Keratinocyte (primary cell): ENCODE measurements at regions not wholly inside any gene's neighbourhood (a gene's known extent, or its start where the extent isn't known, plus 50 kb on each side); places are given as distances from the start of the nearest gene placed in this dataset.

Source experiments
- DNase-seq: peaks from one replicate; pipeline ENCODE4 v3.0.0-alpha.2; 2011; ENCODE audit warnings: low read depth, missing footprints, low spot score
- FAIRE-seq: peaks from 2 replicates; lab custom pipeline; 2011; peaks lifted over from hg19 to GRCh38; lab: Jason Lieb, UNC
- H2AFZ ChIP-seq: 2 replicates; pipeline ENCODE4 v1.6.0; 2012; ENCODE audit warnings: low read length, control low read depth, inconsistent platforms; ENCODE audit not compliant: control insufficient read depth
- H3K27ac ChIP-seq: 2 replicates; pipeline ENCODE4 v1.5.1; 2011; ENCODE audit warnings: low read length; ENCODE audit not compliant: control insufficient read depth, insufficient read depth
- H3K27me3 ChIP-seq: 3 replicates; pipeline ENCODE4 v1.6.0; 2011; ENCODE audit warnings: low read length; ENCODE audit not compliant: control insufficient read depth, insufficient read depth; ENCODE audit errors: extremely low read depth
- H3K36me3 ChIP-seq, 2 experiments: 2 replicates in 1 of 2; 3 replicates in 1 of 2; pipeline ENCODE4 v1.5.1; 2011; ENCODE audit warnings: low read length in 2 of 2, mild to moderate bottlenecking in 1 of 2; ENCODE audit not compliant: control insufficient read depth in 2 of 2, insufficient read depth in 2 of 2; ENCODE audit errors: extremely low read depth in 1 of 2
- H3K4me1 ChIP-seq: 3 replicates; pipeline ENCODE4 v1.5.1; 2011; ENCODE audit warnings: low read length; ENCODE audit not compliant: control insufficient read depth, insufficient read depth; ENCODE audit errors: extremely low read depth
- H3K4me2 ChIP-seq: 3 replicates; pipeline ENCODE4 v1.6.0; 2011; ENCODE audit warnings: low read depth, low read length; ENCODE audit not compliant: control insufficient read depth, insufficient read depth; ENCODE audit errors: extremely low read depth
- H3K4me3 ChIP-seq, 3 experiments: fragments of 200-600 bp in 1 of 3; sonication (generic) in 1 of 3; 2 replicates in 2 of 3; 3 replicates in 1 of 3; pipeline ENCODE4 v1.5.1; 2011 to 2016; ENCODE audit warnings: low read length in 3 of 3, mild to moderate bottlenecking in 3 of 3, control low read depth in 2 of 3, inconsistent platforms in 1 of 3, low read depth in 1 of 3, mixed read lengths in 1 of 3, mixed run types in 1 of 3, moderate library complexity in 1 of 3; ENCODE audit not compliant: control insufficient read depth in 2 of 3, insufficient read depth in 2 of 3; ENCODE audit errors: extremely low read depth in 1 of 3
- H3K79me2 ChIP-seq: 2 replicates; pipeline ENCODE4 v1.6.0; 2012; ENCODE audit warnings: low read length; ENCODE audit not compliant: control insufficient read depth, insufficient read depth
- H3K9ac ChIP-seq: 3 replicates; pipeline ENCODE4 v1.6.0; 2011; ENCODE audit warnings: low read length; ENCODE audit not compliant: control insufficient read depth, insufficient read depth; ENCODE audit errors: extremely low read depth
- H3K9me1 ChIP-seq: 3 replicates; pipeline ENCODE4 v1.6.0; 2011; ENCODE audit warnings: low read length; ENCODE audit not compliant: control insufficient read depth, insufficient read depth; ENCODE audit errors: extremely low read depth
- H3K9me3 ChIP-seq: 2 replicates; pipeline ENCODE4 v1.5.1; 2012; ENCODE audit warnings: low read depth, low read length; ENCODE audit not compliant: control insufficient read depth
- H4K20me1 ChIP-seq: 3 replicates; pipeline ENCODE4 v1.6.0; 2011; ENCODE audit warnings: low read length; ENCODE audit not compliant: control insufficient read depth, insufficient read depth; ENCODE audit errors: extremely low read depth
- EZH2 ChIP-seq: IDR thresholded peaks from one replicate; pipeline ENCODE4 v1.6.1; 2012; ENCODE audit warnings: inconsistent platforms, mild to moderate bottlenecking, low read length, moderate library complexity
- dilution Hi-C: fragments of 300-500 bp; cut with MboI; formaldehyde crosslinking; loops from one replicate; pipeline ENCODE4 v1.7.0; 2020; ENCODE audit warnings: low sequenced_read_pairs; ENCODE audit not compliant: extremely low pct_ligation_motif_present
- TF ChIP-seq, protein P1 (sequence below), 3 experiments: IDR thresholded peaks in 1 of 3; conservative IDR thresholded peaks in 1 of 3; optimal IDR thresholded peaks in 1 of 3; 2 replicates in 2 of 3; 3 replicates in 1 of 3; pipeline versions ENCODE3 to v1.5.1; 2011; ENCODE audit warnings: low read length in 3 of 3, mild to moderate bottlenecking in 3 of 3, moderate library complexity in 2 of 3, control low read depth in 1 of 3, inconsistent platforms in 1 of 3; ENCODE audit not compliant: insufficient read depth in 2 of 3; ENCODE audit errors: extremely low read depth in 1 of 3

DNA sequence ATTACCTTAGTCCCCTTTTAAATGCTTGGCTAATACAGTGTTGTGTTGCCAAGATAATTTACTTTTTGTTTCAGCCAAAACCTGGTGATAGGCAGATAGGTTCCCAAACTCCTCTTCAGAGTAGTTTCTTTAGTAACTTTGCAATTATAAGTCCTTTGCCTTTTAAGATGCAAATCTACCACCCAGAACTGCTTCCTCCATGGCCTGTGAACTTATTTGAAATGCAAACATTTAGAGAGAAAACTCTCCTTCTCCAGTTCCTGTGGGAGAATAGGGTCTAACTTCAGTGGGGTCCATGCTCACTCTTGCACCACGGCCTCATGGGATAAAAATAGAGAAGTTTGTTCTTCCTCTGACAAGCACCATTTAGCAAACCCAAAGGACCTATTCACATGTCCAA lies 1955.4 kb upstream of the CDH6 start:
- Histone ChIP-seq H3K4me3 (no peak overlapping the region), H3K79me2 (no peaks in the 10 kb centered on the region), H3K27ac (no peak overlapping the region), H3K4me2 (no peak overlapping the region), H2AFZ (no peak overlapping the region), H3K36me3 (no peaks in the 10 kb centered on the region), H3K9me1 (no peaks in the 10 kb centered on the region), H3K27me3 (no peaks in the 10 kb centered on the region), H4K20me1 (no peaks in the 10 kb centered on the region), H3K9ac (no peak overlapping the region), H3K9me3 (no peaks in the 10 kb centered on the region), H3K4me1 (no peaks in the 10 kb centered on the region)
- no peak for TF ChIP-seq EZH2
- TF ChIP-seq, protein P1, sequence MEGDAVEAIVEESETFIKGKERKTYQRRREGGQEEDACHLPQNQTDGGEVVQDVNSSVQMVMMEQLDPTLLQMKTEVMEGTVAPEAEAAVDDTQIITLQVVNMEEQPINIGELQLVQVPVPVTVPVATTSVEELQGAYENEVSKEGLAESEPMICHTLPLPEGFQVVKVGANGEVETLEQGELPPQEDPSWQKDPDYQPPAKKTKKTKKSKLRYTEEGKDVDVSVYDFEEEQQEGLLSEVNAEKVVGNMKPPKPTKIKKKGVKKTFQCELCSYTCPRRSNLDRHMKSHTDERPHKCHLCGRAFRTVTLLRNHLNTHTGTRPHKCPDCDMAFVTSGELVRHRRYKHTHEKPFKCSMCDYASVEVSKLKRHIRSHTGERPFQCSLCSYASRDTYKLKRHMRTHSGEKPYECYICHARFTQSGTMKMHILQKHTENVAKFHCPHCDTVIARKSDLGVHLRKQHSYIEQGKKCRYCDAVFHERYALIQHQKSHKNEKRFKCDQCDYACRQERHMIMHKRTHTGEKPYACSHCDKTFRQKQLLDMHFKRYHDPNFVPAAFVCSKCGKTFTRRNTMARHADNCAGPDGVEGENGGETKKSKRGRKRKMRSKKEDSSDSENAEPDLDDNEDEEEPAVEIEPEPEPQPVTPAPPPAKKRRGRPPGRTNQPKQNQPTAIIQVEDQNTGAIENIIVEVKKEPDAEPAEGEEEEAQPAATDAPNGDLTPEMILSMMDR (optimal IDR thresholded peaks at IDR 0.05 in 1 of 3, IDR thresholded peaks at IDR 0.05 in 1 of 3, conservative IDR thresholded peaks at IDR 0.05 in 1 of 3; ENCODE audit: extremely low read depth in 1 of 3, insufficient read depth in 2 of 3, low read length in 3 of 3), result no peak
- DNase-seq (no peak), FAIRE-seq (no peak)
- dilution Hi-C loops, result no loop called here

DNA sequence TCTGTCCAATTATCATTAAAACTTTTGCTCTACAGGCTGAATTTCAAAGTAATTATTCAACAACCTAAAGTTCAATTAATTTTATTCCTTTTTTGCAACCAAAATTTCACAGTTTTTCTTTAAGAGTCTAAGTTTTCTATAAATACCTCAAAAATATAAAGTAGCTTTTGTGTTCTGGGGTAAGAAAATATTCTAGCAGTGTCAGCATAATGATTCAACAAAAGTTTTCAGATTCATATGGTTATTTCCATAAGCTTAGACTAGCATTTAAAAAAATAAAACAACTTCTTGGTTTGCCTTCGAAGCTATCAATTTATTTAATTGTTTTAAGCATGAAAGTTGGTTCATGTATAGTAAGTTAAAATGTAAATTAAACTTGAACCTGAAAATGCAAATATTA lies 1962.3 kb upstream of the CDH6 start:
- no peak overlapping the region for H3K4me3 ChIP-seq
- no peaks in the 10 kb centered on the region for H3K9me3 ChIP-seq
- H3K36me3 ChIP-seq, result no peaks in the 10 kb centered on the region
- H4K20me1 ChIP-seq, result no peaks in the 10 kb centered on the region
- TF ChIP-seq, protein P1 (optimal IDR thresholded peaks at IDR 0.05 in 1 of 3, IDR thresholded peaks at IDR 0.05 in 1 of 3, conservative IDR thresholded peaks at IDR 0.05 in 1 of 3; ENCODE audit: extremely low read depth in 1 of 3, insufficient read depth in 2 of 3, low read length in 3 of 3), result no peak
- no peak for TF ChIP-seq EZH2
- no peaks in the 10 kb centered on the region for H3K79me2 ChIP-seq
- FAIRE-seq (no peak), DNase-seq (no peak)
- no peaks in the 10 kb centered on the region for H3K9me1 ChIP-seq
- dilution Hi-C loops, result no loop called here
- no peak overlapping the region for H3K9ac ChIP-seq
- H3K27me3 ChIP-seq, result no peaks in the 10 kb centered on the region
- no peak overlapping the region for H3K27ac ChIP-seq
- H3K4me1 ChIP-seq, result no peaks in the 10 kb centered on the region
- no peak overlapping the region for H2AFZ ChIP-seq
- no peak overlapping the region for H3K4me2 ChIP-seq
